Loucy (cell line): ENCODE measurements at regions not wholly inside any gene's neighbourhood (a gene's known extent, or its start where the extent isn't known, plus 50 kb on each side); places are given as distances from the start of the nearest gene placed in this dataset.

Experiments
- EZH2phosphoT487 ChIP-seq: fragments of 200-600 bp; IDR thresholded peaks from 2 replicates; pipeline ENCODE4 v1.6.1; 2018; ENCODE audit warnings: antibody characterized with exemption, mild to moderate bottlenecking, moderate library complexity, borderline replicate concordance
- TF ChIP-seq, protein P1 (sequence below): fragments of 200-600 bp; sonication (generic); conservative IDR thresholded peaks from 2 replicates; pipeline ENCODE4 v1.5.1; 2014; ENCODE audit warnings: mild to moderate bottlenecking, antibody characterized with exemption, low read length

DNA sequence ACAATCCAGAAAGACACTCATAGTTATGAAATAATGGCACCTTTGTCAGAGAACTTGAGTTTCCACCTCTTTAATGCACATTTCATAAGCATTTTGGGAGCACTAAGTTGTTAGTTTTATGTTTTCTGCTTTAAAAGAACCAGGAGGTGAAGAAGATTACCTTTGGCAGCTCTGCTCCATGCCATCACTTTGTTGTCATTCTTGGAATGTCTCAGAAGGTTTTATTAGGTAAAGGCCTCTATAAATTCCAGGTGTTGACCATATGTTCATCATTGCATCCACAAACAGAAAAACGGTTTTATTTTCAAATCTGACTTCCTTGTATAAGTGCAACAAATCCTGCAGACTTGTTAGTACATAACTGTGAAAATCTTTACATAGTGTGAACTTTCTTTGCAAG is 424.8 kb downstream of the MDFIC start:
- TF ChIP-seq, protein P1, sequence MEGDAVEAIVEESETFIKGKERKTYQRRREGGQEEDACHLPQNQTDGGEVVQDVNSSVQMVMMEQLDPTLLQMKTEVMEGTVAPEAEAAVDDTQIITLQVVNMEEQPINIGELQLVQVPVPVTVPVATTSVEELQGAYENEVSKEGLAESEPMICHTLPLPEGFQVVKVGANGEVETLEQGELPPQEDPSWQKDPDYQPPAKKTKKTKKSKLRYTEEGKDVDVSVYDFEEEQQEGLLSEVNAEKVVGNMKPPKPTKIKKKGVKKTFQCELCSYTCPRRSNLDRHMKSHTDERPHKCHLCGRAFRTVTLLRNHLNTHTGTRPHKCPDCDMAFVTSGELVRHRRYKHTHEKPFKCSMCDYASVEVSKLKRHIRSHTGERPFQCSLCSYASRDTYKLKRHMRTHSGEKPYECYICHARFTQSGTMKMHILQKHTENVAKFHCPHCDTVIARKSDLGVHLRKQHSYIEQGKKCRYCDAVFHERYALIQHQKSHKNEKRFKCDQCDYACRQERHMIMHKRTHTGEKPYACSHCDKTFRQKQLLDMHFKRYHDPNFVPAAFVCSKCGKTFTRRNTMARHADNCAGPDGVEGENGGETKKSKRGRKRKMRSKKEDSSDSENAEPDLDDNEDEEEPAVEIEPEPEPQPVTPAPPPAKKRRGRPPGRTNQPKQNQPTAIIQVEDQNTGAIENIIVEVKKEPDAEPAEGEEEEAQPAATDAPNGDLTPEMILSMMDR, result no peak
- TF ChIP-seq EZH2phosphoT487, result no peak
